Activated CD8-positive, alpha-beta memory T cell treated with anti-CD3 and anti-CD28 coated beads, Interleukin-2, amount 10 ng/mL, durations not matched to agents 7 days and 5 days (primary cell): ENCODE measurements at regions not wholly inside any gene's neighbourhood (a gene's known extent, or its start where the extent isn't known, plus 50 kb on each side); places are given as distances from the start of the nearest gene placed in this dataset.
"Not testable (repeated sequence)": the region's sequence is repeated elsewhere in the genome, so short reads cannot be mapped to it uniquely, and the experiment has no call there.

Source experiments
- ATAC-seq: fragments of 150-1000 bp; cut with Tn5 transposase; one replicate; pipeline ENCODE4 v1.10.0; 2021; ENCODE audit warnings: moderate library complexity
- CTCF ChIA-PET: fragments of 350-600 bp; sonication (Branson Sonifier 250); formaldehyde crosslinking; loops from one replicate; lab custom pipeline; 2021; ENCODE audit warnings: antibody characterized with exemption; lab: Charles Lee
- DNase-seq: peaks from one replicate; pipeline ENCODE4 v3.0.0-alpha.2; 2020
- H3K27ac Mint-ChIP-seq: one replicate; pipeline ENCODE4 v1.8.0; 2021; ENCODE audit warnings: mild to moderate bottlenecking, mixed read lengths
- H3K27me3 Mint-ChIP-seq: one replicate; pipeline ENCODE4 v1.8.0; 2021; ENCODE audit warnings: mixed read lengths
- H3K36me3 Mint-ChIP-seq: one replicate; pipeline ENCODE4 v1.8.0; 2021; ENCODE audit warnings: mild to moderate bottlenecking, mixed read lengths
- H3K4me1 Mint-ChIP-seq: one replicate; pipeline ENCODE4 v1.8.0; 2021; ENCODE audit warnings: mixed read lengths
- H3K4me3 Mint-ChIP-seq: one replicate; pipeline ENCODE4 v1.8.0; 2021; ENCODE audit warnings: mild to moderate bottlenecking, moderate library complexity, mixed read lengths
- H3K9me3 Mint-ChIP-seq: one replicate; pipeline ENCODE4 v1.8.0; 2022; ENCODE audit warnings: low read depth, mixed read lengths

DNA sequence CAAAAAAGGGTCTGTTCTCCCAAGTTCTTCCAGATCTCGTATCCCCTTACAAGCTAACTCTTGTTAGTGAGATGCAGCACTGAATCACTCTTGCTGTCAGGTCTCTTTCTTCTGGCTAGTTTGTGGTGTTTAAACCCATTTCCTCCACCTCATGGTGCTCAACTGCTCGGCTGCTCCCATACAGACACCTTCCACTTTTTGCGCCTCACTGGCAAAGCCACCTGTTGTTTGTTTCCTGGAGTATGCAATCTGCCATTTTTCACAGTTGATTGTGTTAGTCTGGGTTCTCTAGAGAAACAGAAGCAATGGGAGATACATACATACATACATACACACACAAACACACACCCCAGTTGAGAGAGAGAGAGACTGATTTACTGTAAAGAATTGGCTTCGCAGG, 124.4 kb upstream of the SP8 start:
- Mint-ChIP-seq H3K4me3 (no peak overlapping the region), H3K36me3 (no peaks in the 10 kb centered on the region), H3K9me3 (no peaks in the 10 kb centered on the region), H3K27ac (no peak overlapping the region), H3K27me3 (no peaks in the 10 kb centered on the region), H3K4me1 (no peaks in the 10 kb centered on the region)
- no peak for DNase-seq
- no peak for ATAC-seq
- CTCF ChIA-PET: no interaction called here

DNA sequence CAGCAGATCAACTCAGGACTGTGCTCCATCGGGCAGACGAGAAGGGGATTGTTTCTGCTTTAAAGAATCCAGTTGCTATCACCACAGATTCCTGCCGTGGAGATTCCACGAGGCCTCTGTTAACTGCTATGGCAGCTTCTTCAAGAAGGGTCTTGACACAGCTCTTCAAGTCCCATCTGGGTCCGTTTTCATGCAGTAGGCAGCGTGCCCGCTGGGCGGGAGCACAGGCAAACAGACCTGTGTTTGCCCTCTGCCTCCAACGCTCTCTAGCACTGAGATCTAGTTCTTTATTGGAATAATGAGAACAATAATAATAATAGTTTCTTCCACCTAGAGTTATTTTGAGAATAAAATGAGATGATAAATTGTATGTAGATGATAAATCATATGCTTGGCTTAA, 127.2 kb upstream of the SP8 start:
- no peaks in the 10 kb centered on the region for H3K4me1 Mint-ChIP-seq

DNA sequence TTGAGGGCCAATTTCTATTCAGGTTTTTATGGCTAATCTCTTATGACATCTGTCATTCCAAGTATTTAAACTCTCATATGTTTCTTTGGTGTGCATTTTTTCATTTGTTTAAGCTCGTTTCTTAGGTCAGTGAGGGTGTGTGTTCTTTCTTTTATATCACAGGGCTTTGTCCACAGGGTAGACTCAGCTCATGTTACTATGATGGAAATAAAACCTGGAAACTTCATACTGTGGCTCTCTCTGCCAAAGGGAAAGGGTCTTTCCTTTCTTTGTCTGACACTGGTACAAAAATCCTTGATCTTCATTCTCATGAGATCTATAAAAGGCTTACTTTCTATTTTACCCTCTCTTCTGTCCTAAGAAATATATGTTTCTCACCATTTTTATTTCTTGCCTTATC, 129.6 kb upstream of the SP8 start:
- DNase-seq: no peak
- Mint-ChIP-seq H3K27ac (no peak overlapping the region), H3K4me1 (no peaks in the 10 kb centered on the region), H3K9me3 (no peaks in the 10 kb centered on the region), H3K36me3 (no peaks in the 10 kb centered on the region), H3K27me3 (no peaks in the 10 kb centered on the region), H3K4me3 (no peak overlapping the region)
- CTCF ChIA-PET: no interaction called here
- no peak for ATAC-seq

More for the DNA sequence above, 127.2 kb upstream of the SP8 start:
- no peak overlapping the region for H3K4me3 Mint-ChIP-seq
- no peak for DNase-seq
- no peaks in the 10 kb centered on the region for H3K9me3 Mint-ChIP-seq
- no peak for ATAC-seq
- H3K27me3 Mint-ChIP-seq: no peaks in the 10 kb centered on the region
- CTCF ChIA-PET: interaction anchor here (1.1 kb wide), 1 partner anchor 18 kb away, joined by 3 read pairs; no protein-coding TSS in a partner anchor
- H3K27ac Mint-ChIP-seq: no peak overlapping the region
- H3K36me3 Mint-ChIP-seq: no peaks in the 10 kb centered on the region

DNA sequence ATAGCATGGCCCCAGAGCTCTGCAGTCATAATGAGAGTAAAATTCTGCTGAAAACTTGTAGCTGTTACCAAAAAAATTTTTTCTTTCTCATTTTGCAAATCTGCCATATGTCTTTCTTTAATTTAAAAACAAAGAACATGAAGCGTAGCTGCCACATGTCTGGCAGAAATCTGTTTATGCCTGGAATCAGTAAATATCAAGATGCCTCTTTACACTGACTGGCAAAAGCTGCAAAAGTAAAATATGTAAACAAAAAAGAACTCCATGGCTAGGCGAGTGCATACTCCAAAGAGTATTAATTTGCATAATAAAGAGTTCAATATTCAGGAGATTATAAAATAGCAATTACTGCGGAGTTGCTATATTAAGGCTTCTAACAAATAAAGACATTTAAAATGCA, 130.9 kb upstream of the SP8 start:
- Mint-ChIP-seq H3K4me1 (no peaks in the 10 kb centered on the region), H3K36me3 (no peaks in the 10 kb centered on the region), H3K4me3 (no peak overlapping the region), H3K27ac (no peak overlapping the region), H3K9me3 (no peaks in the 10 kb centered on the region), H3K27me3 (no peaks in the 10 kb centered on the region)
- DNase-seq: no peak
- CTCF ChIA-PET: no interaction called here
- ATAC-seq: no peak

DNA sequence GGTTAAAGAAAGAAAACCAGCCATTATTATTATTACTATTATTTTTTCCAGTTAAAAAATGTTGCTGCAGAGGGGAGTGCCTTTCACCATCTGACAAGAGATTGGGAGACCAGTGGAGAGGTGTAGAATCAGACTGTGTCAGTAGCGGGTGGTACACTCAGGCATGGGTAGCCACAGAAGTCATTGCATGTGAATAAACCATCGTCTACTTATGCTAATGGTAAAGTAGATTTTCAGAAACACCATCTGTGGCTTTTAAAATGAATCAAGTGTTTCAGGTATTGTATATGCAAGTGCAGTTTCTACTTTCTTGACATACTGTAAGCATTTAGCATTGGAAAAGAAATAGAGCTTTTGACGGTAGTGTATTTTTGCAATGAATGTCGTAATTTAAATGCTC, 131.5 kb upstream of the SP8 start:
- CTCF ChIA-PET: no interaction called here
- no peaks in the 10 kb centered on the region for H3K36me3 Mint-ChIP-seq
- DNase-seq (no peak), ATAC-seq (no peak)
- no peak overlapping the region for H3K27ac Mint-ChIP-seq
- H3K9me3 Mint-ChIP-seq: no peaks in the 10 kb centered on the region
- H3K4me3 Mint-ChIP-seq: no peak overlapping the region
- no peaks in the 10 kb centered on the region for H3K4me1 Mint-ChIP-seq
- no peaks in the 10 kb centered on the region for H3K27me3 Mint-ChIP-seq

DNA sequence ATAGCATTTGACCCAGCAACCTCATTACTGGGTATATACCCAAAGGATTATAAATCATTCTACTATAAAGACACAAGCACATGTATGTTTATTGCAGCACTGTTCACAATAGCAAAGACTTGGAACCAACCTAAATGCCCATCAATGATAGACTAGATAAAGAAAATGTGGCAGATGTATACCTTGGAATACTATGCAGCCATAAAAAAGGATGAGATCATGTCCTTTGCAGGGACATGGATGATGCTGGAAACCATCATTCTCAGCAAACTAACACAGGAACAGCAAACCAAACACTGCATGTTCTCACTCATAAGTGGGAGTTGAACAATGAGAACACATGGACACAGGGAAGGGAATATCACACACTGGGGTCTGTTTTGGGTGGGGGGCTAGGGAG, 140.5 kb upstream of the SP8 start:
- DNase-seq, CTCF ChIA-PET, ATAC-seq, H3K4me1 Mint-ChIP-seq, H3K4me3 Mint-ChIP-seq, H3K27ac Mint-ChIP-seq, H3K9me3 Mint-ChIP-seq, H3K27me3 Mint-ChIP-seq, H3K36me3 Mint-ChIP-seq: not testable (repeated sequence)

DNA sequence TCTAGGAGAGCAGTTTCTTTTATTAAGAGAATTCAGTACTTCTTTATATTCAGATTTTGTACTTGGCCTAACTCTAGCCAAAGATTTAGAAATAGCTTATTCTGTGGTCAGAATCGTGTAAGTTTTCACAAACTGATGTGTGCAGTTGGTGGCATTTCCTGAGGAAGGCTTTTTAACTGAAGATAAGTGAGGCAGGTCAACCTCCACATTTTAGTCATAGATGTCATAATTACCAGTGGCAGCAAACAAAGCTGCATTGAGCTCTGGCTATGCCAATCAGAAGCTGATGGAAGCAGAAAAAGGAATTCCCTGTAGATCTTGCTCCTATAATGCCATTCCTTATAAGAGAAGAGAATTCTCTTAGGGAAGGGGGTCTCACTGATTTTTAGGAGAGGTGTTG, 141.3 kb upstream of the SP8 start:
- peaks cover 4% of the 10 kb centered on the region for H3K9me3 Mint-ChIP-seq
- no peaks in the 10 kb centered on the region for H3K36me3 Mint-ChIP-seq
- H3K27me3 Mint-ChIP-seq: no peaks in the 10 kb centered on the region
- ATAC-seq (no peak), DNase-seq (no peak)
- CTCF ChIA-PET: no interaction called here
- H3K27ac Mint-ChIP-seq: no peak overlapping the region
- no peaks in the 10 kb centered on the region for H3K4me1 Mint-ChIP-seq
- H3K4me3 Mint-ChIP-seq: no peak overlapping the region

DNA sequence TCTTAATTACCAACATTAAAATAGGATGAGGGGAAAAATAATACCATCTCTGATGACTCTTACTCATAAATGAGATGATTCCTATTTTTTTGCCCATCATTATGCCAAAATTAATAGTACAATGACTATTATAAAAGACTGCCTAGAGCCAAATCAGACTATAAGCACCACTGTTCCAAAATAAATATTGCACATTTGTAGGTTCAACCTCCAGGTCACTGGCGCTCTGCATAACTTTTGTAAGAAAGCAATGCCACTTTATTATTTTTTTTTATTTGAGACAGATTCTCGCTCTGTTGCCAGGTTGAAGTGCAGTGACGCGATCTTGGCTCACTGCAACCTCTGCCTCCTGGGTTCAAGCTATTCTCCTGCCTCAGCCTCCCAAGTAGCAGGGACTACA, 142.5 kb upstream of the SP8 start:
- ATAC-seq (no peak), DNase-seq (no peak)
- no peak overlapping the region for H3K27ac Mint-ChIP-seq
- no peak overlapping the region for H3K4me3 Mint-ChIP-seq
- H3K27me3 Mint-ChIP-seq: no peaks in the 10 kb centered on the region
- no peaks in the 10 kb centered on the region for H3K4me1 Mint-ChIP-seq
- H3K36me3 Mint-ChIP-seq: no peaks in the 10 kb centered on the region
- peaks cover 4% of the 10 kb centered on the region for H3K9me3 Mint-ChIP-seq
- CTCF ChIA-PET: no interaction called here

DNA sequence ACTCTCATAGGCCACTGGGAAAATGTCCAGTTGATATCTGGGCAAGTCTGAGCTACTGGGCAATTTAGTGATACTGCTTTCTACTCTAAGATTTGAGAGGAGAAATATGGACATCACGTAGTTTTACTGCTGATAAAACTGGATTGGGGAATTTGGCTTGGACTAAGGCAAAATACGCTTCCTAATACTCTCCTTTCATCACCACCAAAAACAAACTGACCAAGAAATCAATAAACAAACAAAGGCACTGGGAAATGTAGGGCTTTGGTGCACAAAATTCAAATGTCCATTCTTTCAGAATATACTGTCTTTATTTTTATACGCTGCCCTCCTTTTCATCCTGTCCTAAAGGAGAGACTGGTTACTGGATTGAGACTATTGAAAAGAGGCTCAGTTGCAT, 145.1 kb upstream of the SP8 start:
- CTCF ChIA-PET: no interaction called here
- H3K27ac Mint-ChIP-seq: no peak overlapping the region
- no peak for DNase-seq
- peaks cover 2% of the 10 kb centered on the region for H3K9me3 Mint-ChIP-seq
- ATAC-seq: no peak
- no peaks in the 10 kb centered on the region for H3K36me3 Mint-ChIP-seq
- H3K27me3 Mint-ChIP-seq: no peaks in the 10 kb centered on the region
- no peaks in the 10 kb centered on the region for H3K4me1 Mint-ChIP-seq
- H3K4me3 Mint-ChIP-seq: no peak overlapping the region

DNA sequence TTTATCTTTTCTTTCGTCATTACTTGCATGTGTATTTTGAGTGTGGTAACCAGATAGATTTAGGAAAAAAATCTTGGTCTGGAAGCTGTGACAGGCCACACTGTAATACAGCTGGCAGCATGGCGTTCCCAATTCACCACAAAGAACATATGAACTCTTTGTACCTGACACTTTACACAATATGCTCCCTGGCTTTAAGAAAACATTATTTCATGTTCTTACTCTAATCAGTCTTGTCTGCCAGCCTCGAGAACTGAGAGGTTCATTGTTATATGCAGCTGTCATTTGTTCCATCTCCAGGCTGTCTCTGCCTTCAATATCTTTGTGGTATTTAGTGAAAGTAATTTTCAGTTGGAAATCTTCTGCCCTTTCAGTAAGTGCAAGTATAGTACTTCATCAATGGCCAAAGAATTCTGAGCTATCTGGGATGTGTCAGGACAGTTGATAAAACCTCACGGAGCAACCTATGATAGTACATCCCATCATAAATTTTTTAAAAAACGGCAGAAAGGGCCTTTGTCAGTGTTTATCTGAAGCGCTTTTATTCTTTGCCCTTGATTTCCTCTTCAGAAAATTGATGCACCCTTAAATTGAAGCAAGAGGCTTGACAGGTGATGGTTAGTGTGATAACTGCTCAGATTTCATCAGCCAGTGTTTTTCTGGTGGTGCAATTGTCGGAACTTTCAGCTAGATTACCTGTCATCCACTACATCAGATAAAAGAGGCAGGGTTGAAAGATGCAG, 146.3 kb upstream of the SP8 start:
- Mint-ChIP-seq H3K9me3 (no peaks in the 10 kb centered on the region), H3K4me1 (no peaks in the 10 kb centered on the region), H3K27me3 (no peaks in the 10 kb centered on the region), H3K4me3 (no peak overlapping the region), H3K27ac (no peak overlapping the region), H3K36me3 (no peaks in the 10 kb centered on the region)
- DNase-seq (no peak), ATAC-seq (no peak)
- CTCF ChIA-PET: no interaction called here

DNA sequence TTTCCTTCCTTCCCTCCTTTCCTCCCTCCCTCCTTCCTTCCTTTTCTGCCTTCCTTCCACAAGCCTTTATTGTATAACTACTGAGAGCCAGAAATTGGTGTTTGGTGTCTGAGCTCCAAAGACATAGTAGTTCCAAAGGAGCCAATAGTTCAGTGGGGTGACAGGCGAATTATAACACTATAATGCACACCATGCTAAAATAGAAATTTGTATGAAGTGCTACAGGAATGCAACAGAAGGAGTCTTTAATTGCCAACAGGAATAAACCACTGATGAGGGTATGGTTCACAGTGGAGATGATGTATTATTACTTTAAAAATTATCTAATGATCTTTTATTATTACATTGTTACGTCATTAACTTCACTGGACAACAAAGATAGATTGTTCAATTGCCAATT, 158.8 kb upstream of the SP8 start:
- H3K27ac Mint-ChIP-seq: no peak overlapping the region
- H3K9me3 Mint-ChIP-seq: no peaks in the 10 kb centered on the region
- no peak for DNase-seq
- H3K27me3 Mint-ChIP-seq: no peaks in the 10 kb centered on the region
- CTCF ChIA-PET: no interaction called here
- no peaks in the 10 kb centered on the region for H3K4me1 Mint-ChIP-seq
- no peaks in the 10 kb centered on the region for H3K36me3 Mint-ChIP-seq
- ATAC-seq: no peak
- H3K4me3 Mint-ChIP-seq: no peak overlapping the region

DNA sequence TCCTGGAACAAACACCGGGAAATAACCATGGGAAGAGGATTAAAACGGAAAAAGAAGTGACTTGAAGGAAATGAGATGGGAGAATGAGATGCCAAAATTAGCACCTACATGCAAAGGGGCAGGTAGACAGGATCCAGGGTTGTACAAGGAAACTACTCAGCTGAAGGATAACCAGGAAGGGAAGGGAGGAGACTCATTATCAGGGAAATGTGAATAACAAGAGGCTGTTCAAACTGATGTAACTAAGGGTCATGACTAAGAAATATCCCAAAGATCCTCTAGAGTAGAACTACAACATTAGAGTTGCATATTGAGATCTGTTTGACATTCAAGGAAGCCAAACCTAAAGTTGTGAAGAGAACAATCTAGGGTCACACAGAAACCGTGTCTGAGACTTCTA, 166.2 kb upstream of the SP8 start:
- CTCF ChIA-PET: no interaction called here
- Mint-ChIP-seq H3K27me3 (no peaks in the 10 kb centered on the region), H3K4me1 (no peaks in the 10 kb centered on the region), H3K36me3 (no peaks in the 10 kb centered on the region), H3K9me3 (no peaks in the 10 kb centered on the region), H3K4me3 (no peak overlapping the region), H3K27ac (no peak overlapping the region)
- ATAC-seq (no peak), DNase-seq (no peak)

DNA sequence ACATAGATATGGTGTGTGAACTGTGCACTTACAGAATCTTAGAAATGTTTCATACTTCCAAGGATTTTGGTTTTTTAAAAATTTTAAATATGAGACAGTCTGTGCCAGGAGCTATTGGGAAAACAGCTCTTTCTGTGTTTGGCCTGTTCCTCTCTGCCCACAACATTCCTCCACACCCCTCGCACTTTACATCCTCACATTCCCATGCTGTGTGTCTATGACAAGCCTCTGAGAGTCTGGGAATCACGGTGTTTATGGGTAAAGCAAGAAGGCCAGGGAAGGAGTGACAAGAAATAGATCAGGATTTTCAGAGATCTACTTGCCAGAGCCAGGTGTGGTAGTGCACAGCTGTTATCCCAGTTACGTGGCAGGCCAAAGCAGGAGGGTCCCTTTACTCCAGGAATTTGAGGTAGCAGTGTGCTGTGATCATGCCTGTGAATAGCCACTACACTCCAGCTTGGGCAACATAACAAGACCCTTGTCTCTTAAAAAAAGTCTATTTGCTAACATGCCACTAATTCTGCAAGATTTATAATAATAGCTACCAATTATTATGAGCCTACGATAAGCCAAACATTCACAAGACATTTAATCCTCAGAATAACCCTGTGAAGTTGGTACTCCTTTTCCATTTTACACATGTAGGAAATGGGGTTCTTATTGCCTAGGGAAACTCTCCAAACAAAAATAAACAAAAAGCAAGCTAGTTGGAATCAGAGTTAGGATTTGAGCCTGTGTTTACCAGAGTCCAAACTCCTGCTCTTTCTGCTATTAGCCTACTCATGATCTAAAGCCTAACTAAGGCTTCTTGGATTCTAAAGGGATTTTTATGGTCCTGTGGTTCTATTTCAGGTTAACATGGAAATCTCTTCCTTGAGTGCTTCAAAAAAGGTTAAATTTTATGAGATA, 168.3 kb upstream of the SP8 start:
- H3K27me3 Mint-ChIP-seq: no peaks in the 10 kb centered on the region
- H3K4me1 Mint-ChIP-seq: no peaks in the 10 kb centered on the region
- no peak for ATAC-seq
- H3K36me3 Mint-ChIP-seq: no peaks in the 10 kb centered on the region
- no peak overlapping the region for H3K27ac Mint-ChIP-seq
- DNase-seq: no peak
- no peaks in the 10 kb centered on the region for H3K9me3 Mint-ChIP-seq
- CTCF ChIA-PET: no interaction called here
- no peak overlapping the region for H3K4me3 Mint-ChIP-seq

DNA sequence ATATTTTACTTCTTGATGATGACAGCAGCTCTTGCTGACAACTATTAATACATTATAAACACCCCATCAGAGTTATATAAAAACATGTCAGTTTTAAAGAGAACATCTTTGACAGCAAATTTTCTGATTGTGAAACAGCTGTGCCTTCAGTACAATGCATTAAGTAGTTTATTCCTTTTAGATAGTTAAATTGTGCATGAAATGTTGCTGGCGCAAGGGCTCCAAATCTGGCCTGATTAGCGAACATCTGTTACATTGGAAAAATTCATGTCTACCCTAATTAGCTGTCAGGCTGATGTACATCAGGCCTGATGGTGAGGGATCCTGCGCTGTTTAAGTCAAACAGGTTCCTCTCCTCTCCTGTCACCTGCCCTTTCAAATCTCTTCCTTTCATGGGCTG, 171.9 kb upstream of the SP8 start:
- no peak for ATAC-seq
- CTCF ChIA-PET: no interaction called here

More for the DNA sequence above, 171.9 kb upstream of the SP8 start:
- Mint-ChIP-seq H3K4me3 (no peak overlapping the region), H3K27ac (no peak overlapping the region), H3K36me3 (no peaks in the 10 kb centered on the region), H3K27me3 (no peaks in the 10 kb centered on the region), H3K9me3 (no peaks in the 10 kb centered on the region), H3K4me1 (no peaks in the 10 kb centered on the region)
- DNase-seq: no peak
